IMR-90 (cell line): ENCODE measurements at regions not wholly inside any gene's neighbourhood (a gene's known extent, or its start where the extent isn't known, plus 50 kb on each side); places are given as distances from the start of the nearest gene placed in this dataset.

ENCODE experiments used
- ATAC-seq: fragments of 200-7000 bp; cut with Tn5 transposase; 2 replicates; pipeline ENCODE4 v1.9.1; 2020; ENCODE audit warnings: low read depth, mild to moderate bottlenecking, moderate library complexity
- BruUV-seq: library from RNA; stranded (reverse); fragments of 400-500 nt; replicated peaks from 2 replicates; lab custom pipeline; 2021; lab: Mats Ljungman, UMichigan
- CTCF ChIA-PET: fragments of 300-600 bp; formaldehyde crosslinking; extraction: SDS; loops from one replicate; lab custom pipeline; 2021; ENCODE audit warnings: antibody characterized with exemption; lab: Yijun Ruan, JAX
- POLR2A ChIA-PET: fragments of 300-600 bp; sonication (Branson Sonifier 250); formaldehyde crosslinking; loops from one replicate; lab custom pipeline; 2022; ENCODE audit warnings: antibody characterized with exemption; ENCODE audit not compliant: unreplicated experiment; lab: Charles Lee
- DNase-seq: peaks from one replicate; pipeline ENCODE4 v3.0.0; 2013
- H2AFZ ChIP-seq: replicated peaks from 2 replicates; pipeline ENCODE3; 2013; ENCODE audit warnings: low read length, mild to moderate bottlenecking; ENCODE audit not compliant: poor library complexity
- H2AK5ac ChIP-seq: 2 replicates; pipeline ENCODE4 v1.6.1; 2013; ENCODE audit warnings: low read depth, low read length, inconsistent platforms
- H2AK9ac ChIP-seq: replicated peaks from 2 replicates; pipeline ENCODE3; 2013; ENCODE audit warnings: mild to moderate bottlenecking, low read depth, low read length, moderate library complexity; ENCODE audit not compliant: poor library complexity
- H2BK120ac ChIP-seq: 2 replicates; pipeline ENCODE4 v1.6.1; 2013; ENCODE audit warnings: low read depth, low read length, inconsistent platforms
- H2BK15ac ChIP-seq: 3 replicates; pipeline ENCODE4 v1.6.1; 2013; ENCODE audit warnings: low read depth, low read length, inconsistent platforms
- H2BK20ac ChIP-seq: 2 replicates; pipeline ENCODE4 v1.6.1; 2013; ENCODE audit warnings: low read depth, mild to moderate bottlenecking, inconsistent platforms, low read length, moderate library complexity
- H2BK5ac ChIP-seq: 2 replicates; pipeline ENCODE4 v1.6.1; 2013; ENCODE audit warnings: mild to moderate bottlenecking, low read depth, low read length, inconsistent platforms; ENCODE audit not compliant: poor library complexity, severe bottlenecking
- H3K14ac ChIP-seq: replicated peaks from 2 replicates; pipeline ENCODE4 v1.6.1; 2013; ENCODE audit warnings: low read depth, low read length, inconsistent platforms
- H3K18ac ChIP-seq: 2 replicates; pipeline ENCODE4 v1.6.1; 2013; ENCODE audit warnings: low read depth, low read length, control low read depth
- H3K23ac ChIP-seq: 2 replicates; pipeline ENCODE4 v1.6.1; 2013; ENCODE audit warnings: low read depth, low read length, inconsistent platforms
- H3K27ac ChIP-seq: 2 replicates; pipeline ENCODE4 v1.5.1; 2013; ENCODE audit warnings: mild to moderate bottlenecking, control low read depth, low read length; ENCODE audit not compliant: insufficient read depth
- H3K27me3 ChIP-seq: 2 replicates; pipeline ENCODE4 v1.6.1; 2013; ENCODE audit warnings: low read length; ENCODE audit not compliant: control insufficient read depth, insufficient read depth
- H3K36me3 ChIP-seq: 2 replicates; pipeline ENCODE4 v1.6.1; 2013; ENCODE audit warnings: low read length, mixed read lengths; ENCODE audit not compliant: control insufficient read depth, insufficient read depth
- H3K4ac ChIP-seq: 2 replicates; pipeline ENCODE4 v1.6.1; 2013; ENCODE audit warnings: low read depth, low read length, inconsistent platforms
- H3K4me1 ChIP-seq: 2 replicates; pipeline ENCODE4 v1.6.1; 2013; ENCODE audit warnings: low read length, mixed read lengths; ENCODE audit not compliant: control insufficient read depth, insufficient read depth
- H3K4me2 ChIP-seq: 2 replicates; pipeline ENCODE4 v1.6.1; 2013; ENCODE audit warnings: low read depth, mild to moderate bottlenecking, control low read depth, low read length, moderate library complexity
- H3K4me3 ChIP-seq: 2 replicates; pipeline ENCODE4 v1.5.1; 2013; ENCODE audit warnings: low read depth, mild to moderate bottlenecking, control low read depth, low read length, moderate library complexity; ENCODE audit not compliant: insufficient read depth
- H3K56ac ChIP-seq: 2 replicates; pipeline ENCODE4 v1.6.1; 2013; ENCODE audit warnings: low read length, inconsistent platforms; ENCODE audit not compliant: insufficient read depth; ENCODE audit errors: extremely low read depth
- H3K79me1 ChIP-seq, 2 experiments: 2 replicates each; pipeline ENCODE4 v1.6.1; 2013; ENCODE audit warnings: low read length in 2 of 2, inconsistent platforms in 1 of 2, low read depth in 1 of 2
- H3K9ac ChIP-seq: 2 replicates; pipeline ENCODE4 v1.6.1; 2013; ENCODE audit warnings: low read depth, low read length, control low read depth
- H3K9me1 ChIP-seq: 2 replicates; pipeline ENCODE4 v1.6.1; 2013; ENCODE audit warnings: low read length, inconsistent platforms; ENCODE audit not compliant: insufficient read depth
- H3K9me3 ChIP-seq: 2 replicates; pipeline ENCODE4 v1.6.1; 2013; ENCODE audit warnings: low read length; ENCODE audit not compliant: control insufficient read depth, insufficient read depth
- H4K20me1 ChIP-seq: 2 replicates; pipeline ENCODE4 v1.6.1; 2013; ENCODE audit warnings: low read length, inconsistent platforms; ENCODE audit not compliant: insufficient read depth
- H4K5ac ChIP-seq: 2 replicates; pipeline ENCODE4 v1.6.1; 2013; ENCODE audit warnings: mild to moderate bottlenecking, low read depth, low read length, control low read depth
- H4K8ac ChIP-seq, 2 experiments: 2 replicates each; pipeline ENCODE4 v1.6.1; 2013; ENCODE audit warnings: low read depth in 2 of 2, low read length in 2 of 2, control low read depth in 1 of 2, inconsistent platforms in 1 of 2
- H4K91ac ChIP-seq: 2 replicates; pipeline ENCODE4 v1.6.1; 2013; ENCODE audit warnings: low read depth, low read length, inconsistent platforms; ENCODE audit not compliant: insufficient read depth
- BHLHE40 ChIP-seq: fragments of 150-350 bp; IDR thresholded peaks from 2 replicates; pipeline ENCODE4 v1.6.1; 2016; ENCODE audit warnings: mild to moderate bottlenecking, low read depth, low read length
- CEBPB ChIP-seq: IDR thresholded peaks from 2 replicates; pipeline ENCODE4 v1.6.1; 2012; ENCODE audit warnings: low read depth, low read length, improper control_type of control experiment
- CHD1 ChIP-seq: IDR thresholded peaks from 2 replicates; pipeline ENCODE4 v1.6.1; 2012; ENCODE audit warnings: low read depth, low read length, improper control_type of control experiment
- FOS ChIP-seq: fragments of 150-350 bp; IDR thresholded peaks from 2 replicates; pipeline ENCODE4 v1.6.1; 2016; ENCODE audit warnings: low read depth, low read length
- MAFK ChIP-seq: IDR thresholded peaks from 2 replicates; pipeline ENCODE4 v1.6.1; 2012; ENCODE audit warnings: low read depth, low read length, improper control_type of control experiment
- MAZ ChIP-seq: IDR thresholded peaks from 2 replicates; pipeline ENCODE4 v1.6.1; 2012; ENCODE audit warnings: low read depth, mild to moderate bottlenecking, low read length, improper control_type of control experiment, moderate library complexity, borderline replicate concordance
- MXI1 ChIP-seq: IDR thresholded peaks from 2 replicates; pipeline ENCODE4 v1.6.1; 2012; ENCODE audit warnings: low read depth, mild to moderate bottlenecking, low read length, moderate library complexity, borderline replicate concordance
- NFE2L2 ChIP-seq: fragments of 150-350 bp; IDR thresholded peaks from 2 replicates; pipeline ENCODE4 v1.6.1; 2016; ENCODE audit warnings: low read depth, mild to moderate bottlenecking, low read length
- POLR2A ChIP-seq: IDR thresholded peaks from 2 replicates; pipeline ENCODE4 v1.6.1; 2012; ENCODE audit warnings: mild to moderate bottlenecking, low read depth, low read length
- RCOR1 ChIP-seq: IDR thresholded peaks from 2 replicates; pipeline ENCODE4 v1.6.1; 2012; ENCODE audit warnings: mild to moderate bottlenecking, low read length, improper control_type of control experiment; ENCODE audit not compliant: insufficient replicate concordance
- SMC3 ChIP-seq: fragments of 150-350 bp; IDR thresholded peaks from 2 replicates; pipeline ENCODE4 v1.6.1; 2016; ENCODE audit warnings: low read depth, mild to moderate bottlenecking, antibody characterized with exemption, low read length, moderate library complexity
- WGBS, 2 experiments: methylation state at CpG; one replicate each; pipeline versions ENCODE4 v1.1.5 to v1.1.7; 2013; ENCODE audit warnings: missing lambda C conversion rate in 2 of 2; ENCODE audit not compliant: insufficient read length in 1 of 2; ENCODE audit errors: extremely low coverage in 2 of 2; 5-methylcytosine and 5-hydroxymethylcytosine counted together
- dilution Hi-C: fragments of 300-500 bp; cut with HindIII; formaldehyde crosslinking; loops from one replicate; pipeline ENCODE4 v1.14.3; 2018; ENCODE audit warnings: low sequenced_read_pairs; ENCODE audit not compliant: unreplicated experiment
- in situ Hi-C: fragments of 300-500 bp; cut with MboI; formaldehyde crosslinking; loops from 3 replicates; pipeline ENCODE4 v1.14.3; 2019; ENCODE audit warnings: low sequenced_read_pairs, inconsistent platforms, mixed read lengths
- intact Hi-C: fragments of 100-400 bp; cut with micrococcal nuclease; formaldehyde crosslinking; loops from 2 replicates; pipeline ENCODE4 v1.10.0; 2022
- TF ChIP-seq, protein P1 (sequence below): fragments of 150-350 bp; IDR thresholded peaks from 2 replicates; pipeline ENCODE4 v1.6.1; 2016; ENCODE audit warnings: low read depth, mild to moderate bottlenecking, low read length, moderate library complexity, borderline replicate concordance
- TF ChIP-seq, protein P2 (sequence below): conservative IDR thresholded peaks from 2 replicates; pipeline ENCODE4 v1.5.1; 2012; ENCODE audit warnings: mild to moderate bottlenecking, low read depth, low read length, improper control_type of control experiment
- TF ChIP-seq, protein P3 (sequence below): fragments of 150-350 bp; IDR thresholded peaks from 2 replicates; pipeline ENCODE4 v1.6.1; 2017; ENCODE audit warnings: mild to moderate bottlenecking, antibody characterized with exemption, low read length, low read depth

GRCh38 chr2:9096761-9097160 lies 93.3 kb upstream of the MBOAT2 start:
- dilution Hi-C loops (no loop called here), in situ Hi-C loops (no loop called here), intact Hi-C loops (no loop called here)
- Histone ChIP-seq H3K18ac (no peak overlapping the region), H2BK15ac (no peak overlapping the region; the same call in 2 of the 3 replicates), H2AFZ (peak overlapping the region; percentile 84), H2BK5ac (no peak overlapping the region), H3K14ac (no peak overlapping the region), H3K56ac (no peak overlapping the region), H4K20me1 (no peaks in the 10 kb centered on the region), H2BK20ac (no peak overlapping the region), H3K9me1 (peaks cover 19% of the 10 kb centered on the region), H3K27me3 (no peaks in the 10 kb centered on the region), H2BK120ac (peak overlapping the region; percentile 86), H2AK5ac (peak overlapping the region; percentile 76; the same call in 1 of the 2 replicates), H3K23ac (no peak overlapping the region), H3K79me1 (no peaks in the 10 kb centered on the region; a peak in 1 of 4 replicates), H3K4me3 (no peak overlapping the region), H3K4me2 (no peak overlapping the region), H3K4me1 (peaks cover 19% of the 10 kb centered on the region), H3K9ac (no peak overlapping the region), H2AK9ac (no peak overlapping the region), H4K5ac (no peak overlapping the region), H3K9me3 (no peaks in the 10 kb centered on the region), H3K4ac (peak overlapping the region; percentile 94; the same call in 1 of the 2 replicates), H4K91ac (peak overlapping the region; percentile 23; the same call in 1 of the 2 replicates), H4K8ac (no peak overlapping the region; a peak in 1 of 4 replicates), H3K36me3 (no peaks in the 10 kb centered on the region), H3K27ac (no peak overlapping the region)
- DNase-seq, result no peak
- 97% methylated on average over 5 of the region's 13 CpGs; no CpG with 5 or more reads in 1 of the 2 experiments for WGBS, 2 experiments
- CTCF ChIA-PET, result no interaction called here
- TF ChIP-seq MAFK, result no peak
- TF ChIP-seq BHLHE40, result no peak
- no peak for TF ChIP-seq MAZ
- no peak for TF ChIP-seq NFE2L2
- TF ChIP-seq SMC3, result no peak
- TF ChIP-seq RCOR1, result no peak
- TF ChIP-seq FOS, result no peak
- TF ChIP-seq CEBPB, result no peak
- no peak for TF ChIP-seq MXI1
- TF ChIP-seq, protein P1, sequence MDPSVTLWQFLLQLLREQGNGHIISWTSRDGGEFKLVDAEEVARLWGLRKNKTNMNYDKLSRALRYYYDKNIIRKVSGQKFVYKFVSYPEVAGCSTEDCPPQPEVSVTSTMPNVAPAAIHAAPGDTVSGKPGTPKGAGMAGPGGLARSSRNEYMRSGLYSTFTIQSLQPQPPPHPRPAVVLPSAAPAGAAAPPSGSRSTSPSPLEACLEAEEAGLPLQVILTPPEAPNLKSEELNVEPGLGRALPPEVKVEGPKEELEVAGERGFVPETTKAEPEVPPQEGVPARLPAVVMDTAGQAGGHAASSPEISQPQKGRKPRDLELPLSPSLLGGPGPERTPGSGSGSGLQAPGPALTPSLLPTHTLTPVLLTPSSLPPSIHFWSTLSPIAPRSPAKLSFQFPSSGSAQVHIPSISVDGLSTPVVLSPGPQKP, result no peak
- TF ChIP-seq, protein P2, sequence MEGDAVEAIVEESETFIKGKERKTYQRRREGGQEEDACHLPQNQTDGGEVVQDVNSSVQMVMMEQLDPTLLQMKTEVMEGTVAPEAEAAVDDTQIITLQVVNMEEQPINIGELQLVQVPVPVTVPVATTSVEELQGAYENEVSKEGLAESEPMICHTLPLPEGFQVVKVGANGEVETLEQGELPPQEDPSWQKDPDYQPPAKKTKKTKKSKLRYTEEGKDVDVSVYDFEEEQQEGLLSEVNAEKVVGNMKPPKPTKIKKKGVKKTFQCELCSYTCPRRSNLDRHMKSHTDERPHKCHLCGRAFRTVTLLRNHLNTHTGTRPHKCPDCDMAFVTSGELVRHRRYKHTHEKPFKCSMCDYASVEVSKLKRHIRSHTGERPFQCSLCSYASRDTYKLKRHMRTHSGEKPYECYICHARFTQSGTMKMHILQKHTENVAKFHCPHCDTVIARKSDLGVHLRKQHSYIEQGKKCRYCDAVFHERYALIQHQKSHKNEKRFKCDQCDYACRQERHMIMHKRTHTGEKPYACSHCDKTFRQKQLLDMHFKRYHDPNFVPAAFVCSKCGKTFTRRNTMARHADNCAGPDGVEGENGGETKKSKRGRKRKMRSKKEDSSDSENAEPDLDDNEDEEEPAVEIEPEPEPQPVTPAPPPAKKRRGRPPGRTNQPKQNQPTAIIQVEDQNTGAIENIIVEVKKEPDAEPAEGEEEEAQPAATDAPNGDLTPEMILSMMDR, result no peak
- no peak for TF ChIP-seq CHD1
- no peak for TF ChIP-seq POLR2A
- TF ChIP-seq, protein P3, sequence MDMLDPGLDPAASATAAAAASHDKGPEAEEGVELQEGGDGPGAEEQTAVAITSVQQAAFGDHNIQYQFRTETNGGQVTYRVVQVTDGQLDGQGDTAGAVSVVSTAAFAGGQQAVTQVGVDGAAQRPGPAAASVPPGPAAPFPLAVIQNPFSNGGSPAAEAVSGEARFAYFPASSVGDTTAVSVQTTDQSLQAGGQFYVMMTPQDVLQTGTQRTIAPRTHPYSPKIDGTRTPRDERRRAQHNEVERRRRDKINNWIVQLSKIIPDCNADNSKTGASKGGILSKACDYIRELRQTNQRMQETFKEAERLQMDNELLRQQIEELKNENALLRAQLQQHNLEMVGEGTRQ, result no peak
- no peak for ATAC-seq
- no TSS peak for BruUV-seq
- POLR2A ChIA-PET, result no interaction called here
